Tibial nerve (tissue), 4 donors: ENCODE measurements at regions not wholly inside any gene's neighbourhood (a gene's known extent, or its start where the extent isn't known, plus 50 kb on each side); places are given as distances from the start of the nearest gene placed in this dataset.

Experiments
- EP300 ChIP-seq, 2 donors: sonication (generic); formaldehyde crosslinking; IDR thresholded peaks; one replicate each; pipeline ENCODE4 v1.6.1; 2017; ENCODE audit warnings: antibody characterized with exemption in 2 of 2, mild to moderate bottlenecking in 1 of 2
- POLR2A ChIP-seq, 2 donors: fragments of 450-650 bp; IDR thresholded peaks; one replicate each; pipeline ENCODE4 v1.6.1; 2017; ENCODE audit warnings: antibody characterized with exemption in 2 of 2, mild to moderate bottlenecking in 2 of 2, moderate library complexity in 2 of 2
- TF ChIP-seq, protein P1 (sequence below), 5 experiments: fragments of 200-600 bp in 3 of 5; fragments of 450-650 bp in 2 of 5; sonication (generic) in 3 of 5; IDR thresholded peaks; one replicate each; pipeline ENCODE4 v1.5.1; 2016 to 2019; ENCODE audit warnings: antibody characterized with exemption in 5 of 5, mild to moderate bottlenecking in 3 of 5, moderate library complexity in 2 of 5

GRCh38 chr5:167657016-167657415, 634.4 kb upstream of the WWC1 start:
- TF ChIP-seq EP300 (IDR thresholded peaks at IDR 0.05) (no peak), POLR2A (IDR thresholded peaks at IDR 0.05) (no peak)
- TF ChIP-seq, protein P1, sequence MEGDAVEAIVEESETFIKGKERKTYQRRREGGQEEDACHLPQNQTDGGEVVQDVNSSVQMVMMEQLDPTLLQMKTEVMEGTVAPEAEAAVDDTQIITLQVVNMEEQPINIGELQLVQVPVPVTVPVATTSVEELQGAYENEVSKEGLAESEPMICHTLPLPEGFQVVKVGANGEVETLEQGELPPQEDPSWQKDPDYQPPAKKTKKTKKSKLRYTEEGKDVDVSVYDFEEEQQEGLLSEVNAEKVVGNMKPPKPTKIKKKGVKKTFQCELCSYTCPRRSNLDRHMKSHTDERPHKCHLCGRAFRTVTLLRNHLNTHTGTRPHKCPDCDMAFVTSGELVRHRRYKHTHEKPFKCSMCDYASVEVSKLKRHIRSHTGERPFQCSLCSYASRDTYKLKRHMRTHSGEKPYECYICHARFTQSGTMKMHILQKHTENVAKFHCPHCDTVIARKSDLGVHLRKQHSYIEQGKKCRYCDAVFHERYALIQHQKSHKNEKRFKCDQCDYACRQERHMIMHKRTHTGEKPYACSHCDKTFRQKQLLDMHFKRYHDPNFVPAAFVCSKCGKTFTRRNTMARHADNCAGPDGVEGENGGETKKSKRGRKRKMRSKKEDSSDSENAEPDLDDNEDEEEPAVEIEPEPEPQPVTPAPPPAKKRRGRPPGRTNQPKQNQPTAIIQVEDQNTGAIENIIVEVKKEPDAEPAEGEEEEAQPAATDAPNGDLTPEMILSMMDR (IDR thresholded peaks at IDR 0.05): no peak
